GM21515 (cell line): ENCODE measurements at regions not wholly inside any gene's neighbourhood (a gene's known extent, or its start where the extent isn't known, plus 50 kb on each side); places are given as distances from the start of the nearest gene placed in this dataset.

ENCODE experiments used
- ATAC-seq: cut with Tn5 transposase; IDR thresholded peaks from one replicate; pipeline ENCODE4 v1.9.1; 2021; ENCODE audit not compliant: unreplicated experiment

GRCh38 chr11:91771961-91772360, 452.7 kb upstream of the FAT3 start:
- ATAC-seq = no peak

- ATAC-seq = no peak
These were observed 455.8 kb upstream of the FAT3 start for GRCh38 chr11:91768783-91769182.

- ATAC-seq = no peak
These were observed 461.3 kb upstream of the FAT3 start for GRCh38 chr11:91763331-91763730.

GRCh38 chr11:91761406-91762025, 463.1 kb upstream of the FAT3 start:
- no peak for ATAC-seq

- ATAC-seq = no peak
These were observed 467.7 kb upstream of the FAT3 start for GRCh38 chr11:91756829-91757480.

GRCh38 chr11:91755951-91756707, 468.5 kb upstream of the FAT3 start:
- ATAC-seq = no peak

GRCh38 chr11:91755526-91755925, 469.1 kb upstream of the FAT3 start:
- no peak for ATAC-seq

GRCh38 chr11:91749251-91749650, 475.4 kb upstream of the FAT3 start:
- no peak for ATAC-seq

- no peak for ATAC-seq
These were observed 482.5 kb upstream of the FAT3 start for GRCh38 chr11:91742155-91742554.

- no peak for ATAC-seq
These were observed 493.6 kb upstream of the FAT3 start for GRCh38 chr11:91731051-91731450.

GRCh38 chr11:91730620-91731019, 494.0 kb upstream of the FAT3 start:
- ATAC-seq = no peak

GRCh38 chr11:91730057-91730456, 494.6 kb upstream of the FAT3 start:
- ATAC-seq = no peak

GRCh38 chr11:91717169-91717568, 507.4 kb upstream of the FAT3 start:
- no peak for ATAC-seq

GRCh38 chr11:91707652-91708482, 516.8 kb upstream of the FAT3 start:
- ATAC-seq = no peak

GRCh38 chr11:91703042-91703441, 521.6 kb upstream of the FAT3 start:
- no peak for ATAC-seq

GRCh38 chr11:91700854-91701253, 523.8 kb upstream of the FAT3 start:
- ATAC-seq = no peak

GRCh38 chr11:91698845-91699244, 525.8 kb upstream of the FAT3 start:
- ATAC-seq = no peak

- ATAC-seq = no peak
These were observed 530.3 kb upstream of the FAT3 start for GRCh38 chr11:91694331-91694730.

GRCh38 chr11:91691872-91692271, 532.7 kb upstream of the FAT3 start:
- ATAC-seq = no peak

- ATAC-seq = no peak
These were observed 535.9 kb upstream of the FAT3 start for GRCh38 chr11:91688672-91689071.

GRCh38 chr11:91686700-91687099, 537.9 kb upstream of the FAT3 start:
- ATAC-seq = no peak
